Prostate gland (tissue), 2 donors: ENCODE measurements at regions not wholly inside any gene's neighbourhood (a gene's known extent, or its start where the extent isn't known, plus 50 kb on each side); places are given as distances from the start of the nearest gene placed in this dataset.

Source experiments
- DNase-seq: peaks from one replicate; pipeline ENCODE4 v3.0.0-alpha.2; 2019; ENCODE audit warnings: low spot score
- H3K27ac ChIP-seq, 2 donors: fragments of 200-600 bp; sonication (generic); 2 replicates each; pipeline ENCODE4 v1.5.1; 2017 to 2019
- H3K27me3 ChIP-seq: fragments of 200-600 bp; sonication (generic); replicated peaks from 2 replicates; pipeline ENCODE4 v1.5.1; 2019; ENCODE audit not compliant: insufficient read depth
- H3K36me3 ChIP-seq, 2 donors: fragments of 200-600 bp; sonication (generic); 1 replicate in 1 of 2; 2 replicates in 1 of 2; pipeline versions ENCODE4 v1.5.1 to v1.8.1; 2017 to 2019
- H3K4me1 ChIP-seq: fragments of 200-600 bp; sonication (generic); replicated peaks from 2 replicates; pipeline ENCODE4 v1.5.1; 2019
- H3K4me3 ChIP-seq, 2 donors: fragments of 200-600 bp; sonication (generic); 2 replicates each; pipeline ENCODE4 v1.5.1; 2017 to 2019
- H3K9me3 ChIP-seq: fragments of 200-600 bp; sonication (generic); 2 replicates; pipeline ENCODE4 v1.5.1; 2017
- POLR2A ChIP-seq: fragments of 450-650 bp; IDR thresholded peaks from one replicate; pipeline ENCODE4 v1.6.1; 2016; ENCODE audit warnings: antibody characterized with exemption, mild to moderate bottlenecking
- POLR2AphosphoS5 ChIP-seq: sonication (generic); formaldehyde crosslinking; IDR thresholded peaks from one replicate; pipeline ENCODE4 v1.6.1; 2017; ENCODE audit warnings: antibody characterized with exemption
- WGBS: methylation state at CpG from one replicate; pipeline ENCODE4 v1.1.5; 2018; 5-methylcytosine and 5-hydroxymethylcytosine counted together
- intact Hi-C: fragments of 100-400 bp; cut with DNase I; formaldehyde crosslinking; loops from one replicate; pipeline ENCODE4 v1.14.2; 2022
- TF ChIP-seq, protein P1 (sequence below), 4 experiments: fragments of 200-600 bp in 2 of 4; fragments of 450-650 bp in 2 of 4; sonication (generic) in 2 of 4; IDR thresholded peaks; 1 replicate in 3 of 4; 2 replicates in 1 of 4; pipeline ENCODE4 v1.5.1; 2016 to 2019; ENCODE audit warnings: antibody characterized with exemption in 4 of 4, mild to moderate bottlenecking in 2 of 4, moderate library complexity in 2 of 4

- no peak for TF ChIP-seq POLR2AphosphoS5
- TF ChIP-seq, protein P1, sequence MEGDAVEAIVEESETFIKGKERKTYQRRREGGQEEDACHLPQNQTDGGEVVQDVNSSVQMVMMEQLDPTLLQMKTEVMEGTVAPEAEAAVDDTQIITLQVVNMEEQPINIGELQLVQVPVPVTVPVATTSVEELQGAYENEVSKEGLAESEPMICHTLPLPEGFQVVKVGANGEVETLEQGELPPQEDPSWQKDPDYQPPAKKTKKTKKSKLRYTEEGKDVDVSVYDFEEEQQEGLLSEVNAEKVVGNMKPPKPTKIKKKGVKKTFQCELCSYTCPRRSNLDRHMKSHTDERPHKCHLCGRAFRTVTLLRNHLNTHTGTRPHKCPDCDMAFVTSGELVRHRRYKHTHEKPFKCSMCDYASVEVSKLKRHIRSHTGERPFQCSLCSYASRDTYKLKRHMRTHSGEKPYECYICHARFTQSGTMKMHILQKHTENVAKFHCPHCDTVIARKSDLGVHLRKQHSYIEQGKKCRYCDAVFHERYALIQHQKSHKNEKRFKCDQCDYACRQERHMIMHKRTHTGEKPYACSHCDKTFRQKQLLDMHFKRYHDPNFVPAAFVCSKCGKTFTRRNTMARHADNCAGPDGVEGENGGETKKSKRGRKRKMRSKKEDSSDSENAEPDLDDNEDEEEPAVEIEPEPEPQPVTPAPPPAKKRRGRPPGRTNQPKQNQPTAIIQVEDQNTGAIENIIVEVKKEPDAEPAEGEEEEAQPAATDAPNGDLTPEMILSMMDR (IDR thresholded peaks at IDR 0.05) = no peak
- no peak for TF ChIP-seq POLR2A
- no peaks in the 10 kb centered on the region for H3K36me3 ChIP-seq
- H3K4me3 ChIP-seq = no peak overlapping the region
- H3K9me3 ChIP-seq = no peaks in the 10 kb centered on the region
- intact Hi-C loops = no loop called here
- WGBS = 91% methylated on average over 1 of the region's 1 CpG
- H3K4me1 ChIP-seq = no peaks in the 10 kb centered on the region
- DNase-seq = no peak
- no peaks in the 10 kb centered on the region for H3K27me3 ChIP-seq
- no peak overlapping the region for H3K27ac ChIP-seq
These were observed 155.1 kb downstream of the DCK start for GRCh38 chr4:71148545-71148944.

DNA sequence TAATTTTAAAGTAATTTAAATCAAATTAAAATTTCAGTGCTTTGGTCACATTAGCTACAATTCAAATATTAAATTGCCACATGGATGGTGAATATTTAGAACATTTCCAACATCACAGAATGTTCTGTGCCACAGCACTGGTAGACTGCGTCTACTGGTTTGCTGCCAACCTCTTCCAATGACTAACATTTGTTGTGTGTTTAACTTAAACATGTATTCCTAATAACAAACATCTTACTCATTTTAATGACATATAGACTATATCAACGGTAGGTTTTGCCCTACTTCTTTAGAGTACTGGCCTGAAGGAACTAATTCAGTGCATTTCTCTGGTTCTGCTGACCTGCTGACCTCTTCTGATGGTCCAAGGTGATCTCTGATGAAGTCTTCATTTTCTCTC is 157.6 kb downstream of the DCK start:
- H3K27ac ChIP-seq = no peak overlapping the region
- no peaks in the 10 kb centered on the region for H3K36me3 ChIP-seq
- no peak overlapping the region for H3K4me3 ChIP-seq
- no peaks in the 10 kb centered on the region for H3K9me3 ChIP-seq
- 87% methylated on average over 2 of the region's 2 CpGs for WGBS
- intact Hi-C loops = no loop called here
- TF ChIP-seq POLR2AphosphoS5 = no peak
- TF ChIP-seq POLR2A = no peak
- TF ChIP-seq, protein P1 (IDR thresholded peaks at IDR 0.05) = no peak
- no peaks in the 10 kb centered on the region for H3K4me1 ChIP-seq
- H3K27me3 ChIP-seq = no peaks in the 10 kb centered on the region
- DNase-seq = no peak

GRCh38 chr4:71156616-71157015 is 163.2 kb downstream of the DCK start:
- no peak overlapping the region for H3K27ac ChIP-seq
- 24% methylated on average over 4 of the region's 4 CpGs for WGBS
- no peaks in the 10 kb centered on the region for H3K4me1 ChIP-seq
- DNase-seq = no peak
- TF ChIP-seq POLR2AphosphoS5 (no peak), POLR2A (no peak)
- TF ChIP-seq, protein P1 (IDR thresholded peaks at IDR 0.05) = no peak
- H3K36me3 ChIP-seq = no peaks in the 10 kb centered on the region
- no peaks in the 10 kb centered on the region for H3K27me3 ChIP-seq
- H3K4me3 ChIP-seq = no peak overlapping the region
- no peaks in the 10 kb centered on the region for H3K9me3 ChIP-seq
- intact Hi-C loops = no loop called here

DNA sequence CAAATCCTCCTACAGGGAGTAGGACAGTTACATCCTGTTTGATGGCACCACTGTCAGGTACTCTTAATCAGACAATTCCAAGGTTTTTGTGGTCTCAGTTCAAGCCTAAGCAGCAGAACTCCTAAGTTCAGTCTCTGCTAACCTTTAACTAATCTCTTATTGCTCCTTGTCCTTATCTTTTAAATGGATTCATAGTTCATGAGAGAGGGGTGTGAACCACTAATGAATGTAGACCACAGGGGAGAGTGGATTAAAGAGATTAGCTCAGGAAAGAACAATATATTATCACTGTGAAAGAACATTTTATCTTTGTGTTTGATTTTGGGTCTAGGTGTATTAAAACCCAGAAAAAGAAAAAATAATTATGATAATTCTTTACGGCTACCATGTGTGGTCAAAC is 168.9 kb downstream of the DCK start:
- Histone ChIP-seq H3K36me3 (no peaks in the 10 kb centered on the region), H3K9me3 (no peaks in the 10 kb centered on the region), H3K27me3 (no peaks in the 10 kb centered on the region), H3K27ac (no peak overlapping the region), H3K4me3 (no peak overlapping the region), H3K4me1 (no peaks in the 10 kb centered on the region)
- no peak for DNase-seq
- WGBS = 94% methylated on average over 1 of the region's 1 CpG
- intact Hi-C loops = no loop called here
- TF ChIP-seq, protein P1 (IDR thresholded peaks at IDR 0.05) = no peak
- no peak for TF ChIP-seq POLR2A
- no peak for TF ChIP-seq POLR2AphosphoS5

DNA sequence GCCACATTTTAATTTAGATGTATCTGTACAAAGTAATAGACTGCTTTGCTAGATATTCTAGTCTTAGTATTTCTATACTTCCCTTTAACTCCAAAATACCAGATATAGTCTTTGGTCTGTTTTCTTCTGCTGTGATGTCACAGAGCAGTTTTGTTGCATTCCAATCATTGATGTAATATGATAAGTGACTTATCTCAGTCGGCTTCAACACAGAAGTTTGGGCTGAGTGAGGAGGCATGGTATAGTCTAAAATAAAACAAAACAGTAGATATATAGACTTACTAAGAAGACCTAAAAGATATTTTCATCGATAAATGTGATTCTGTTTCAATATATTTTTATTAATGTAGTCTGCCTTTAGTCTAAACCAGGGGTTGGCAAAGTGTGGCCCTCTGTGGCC is 169.9 kb downstream of the DCK start:
- intact Hi-C loops = no loop called here
- WGBS = 63% methylated on average over 2 of the region's 2 CpGs
- TF ChIP-seq POLR2A = no peak
- TF ChIP-seq POLR2AphosphoS5 = no peak
- TF ChIP-seq, protein P1 (IDR thresholded peaks at IDR 0.05) = no peak

More for the DNA sequence above, 169.9 kb downstream of the DCK start:
- Histone ChIP-seq H3K4me1 (no peaks in the 10 kb centered on the region), H3K36me3 (no peaks in the 10 kb centered on the region), H3K27ac (no peak overlapping the region), H3K4me3 (no peak overlapping the region), H3K9me3 (no peaks in the 10 kb centered on the region), H3K27me3 (no peaks in the 10 kb centered on the region)
- DNase-seq = no peak
